K562 (cell line): ENCODE measurements at regions not wholly inside any gene's neighbourhood (a gene's known extent, or its start where the extent isn't known, plus 50 kb on each side); places are given as distances from the start of the nearest gene placed in this dataset.

Experiments
- ATAC-seq: fragments of 200-7000 bp; cut with Tn5 transposase; 3 replicates; pipeline ENCODE4 v1.9.1; 2020; ENCODE audit warnings: moderate library complexity
- BruUV-seq: library from RNA; stranded (reverse); fragments of 400-500 nt; replicated peaks from 2 replicates; lab custom pipeline; 2021; lab: Mats Ljungman, UMichigan
- CTCF ChIA-PET: fragments of 300-600 bp; formaldehyde crosslinking; extraction: SDS; loops from one replicate; lab custom pipeline; 2021; ENCODE audit warnings: low intra/inter-chr PET ratio; lab: Yijun Ruan, JAX
- POLR2A ChIA-PET: fragments of 300-600, 350-650 bp; sonication (Branson Sonifier 250); formaldehyde crosslinking; extraction: SDS; loops from one replicate; lab custom pipeline; 2021; ENCODE audit warnings: antibody characterized with exemption, inconsistent platforms; lab: Yijun Ruan, JAX
- DNase-seq, 4 experiments: peaks; one replicate each; pipeline versions ENCODE4 v3.0.0 to v3.0.0-alpha.2; 2011 to 2018; ENCODE audit warnings: low spot score in 3 of 4, mixed read lengths in 3 of 4; ENCODE audit errors: extremely low read depth in 1 of 4
- FAIRE-seq: peaks from 2 replicates; lab custom pipeline; 2011; peaks lifted over from hg19 to GRCh38; lab: Jason Lieb, UNC
- H2AFZ ChIP-seq: 2 replicates; pipeline ENCODE4 v1.6.0; 2011; ENCODE audit warnings: low read depth, low read length, control low read depth, inconsistent platforms
- H3K27ac ChIP-seq: fragments of 200-600 bp; 3 replicates; pipeline ENCODE4 v1.8.0; 2011; ENCODE audit warnings: low read depth, mild to moderate bottlenecking, control low read depth, inconsistent platforms, low read length, moderate library complexity, mixed read lengths; ENCODE audit errors: extremely low read depth
- H3K27me3 ChIP-seq, 2 experiments: fragments of 300-600 bp in 1 of 2; 2 replicates in 1 of 2; 3 replicates in 1 of 2; pipeline versions ENCODE4 v1.6.0 to v1.8.0; 2011; ENCODE audit warnings: inconsistent platforms in 2 of 2, low read length in 2 of 2, mild to moderate bottlenecking in 1 of 2, mixed read lengths in 1 of 2, moderate library complexity in 1 of 2; ENCODE audit not compliant: control insufficient read depth in 2 of 2, insufficient read depth in 2 of 2
- H3K36me3 ChIP-seq: fragments of 300-600 bp; 3 replicates; pipeline ENCODE4 v1.8.0; 2011; ENCODE audit warnings: mild to moderate bottlenecking, low read length, inconsistent platforms; ENCODE audit not compliant: control insufficient read depth, insufficient read depth
- H3K4me1 ChIP-seq, 2 experiments: fragments of 200-600 bp in 1 of 2; replicated peaks in 1 of 2; 2 replicates in 1 of 2; 3 replicates in 1 of 2; pipeline versions ENCODE4 v1.5.1 to v1.8.0; 2011; ENCODE audit warnings: inconsistent platforms in 2 of 2, low read length in 2 of 2, mild to moderate bottlenecking in 1 of 2, mixed read lengths in 1 of 2, moderate library complexity in 1 of 2; ENCODE audit not compliant: control insufficient read depth in 2 of 2, insufficient read depth in 2 of 2
- H3K4me2 ChIP-seq: 2 replicates; pipeline ENCODE4 v1.6.1; 2011; ENCODE audit warnings: low read length, control low read depth, inconsistent platforms, mixed read lengths; ENCODE audit not compliant: insufficient read depth
- H3K4me3 ChIP-seq: fragments of 200-600 bp; sonication (generic), shearing (Covaris generic); 2 replicates; pipeline ENCODE4 v1.5.1; 2016; ENCODE audit warnings: control low read depth, inconsistent platforms
- H3K79me2 ChIP-seq: fragments of 200-600 bp; 3 replicates; pipeline ENCODE4 v1.8.0; 2011; ENCODE audit warnings: low read length, inconsistent platforms; ENCODE audit not compliant: control insufficient read depth, insufficient read depth
- H3K9ac ChIP-seq, 2 experiments: 2 replicates each; pipeline versions ENCODE4 v1.6.0 to v1.6.1; 2011; ENCODE audit warnings: low read depth in 2 of 2, low read length in 2 of 2, control low read depth in 1 of 2, inconsistent platforms in 1 of 2, mild to moderate bottlenecking in 1 of 2, mixed read lengths in 1 of 2; ENCODE audit not compliant: insufficient read depth in 1 of 2
- H3K9me1 ChIP-seq: one replicate; pipeline ENCODE4 v1.6.0; 2011; ENCODE audit warnings: inconsistent platforms, mild to moderate bottlenecking, low read length, moderate library complexity; ENCODE audit not compliant: control insufficient read depth, insufficient read depth
- H3K9me3 ChIP-seq: replicated peaks from 2 replicates; pipeline ENCODE4 v1.5.1; 2011; ENCODE audit warnings: low read depth, low read length, inconsistent platforms; ENCODE audit not compliant: control insufficient read depth, insufficient read depth
- H4K20me1 ChIP-seq: replicated peaks from 2 replicates; pipeline ENCODE4 v1.6.1; 2011; ENCODE audit warnings: low read length, inconsistent platforms, mixed read lengths; ENCODE audit not compliant: control insufficient read depth, insufficient read depth
- ATF6 ChIP-seq: sonication (generic); formaldehyde crosslinking; IDR thresholded peaks from 2 replicates; pipeline ENCODE4 v1.4.0; 2020; ENCODE audit warnings: mild to moderate bottlenecking, missing genetic modification reagents
- CREBBP ChIP-seq: IDR thresholded peaks from one replicate; pipeline ENCODE4 v1.6.1; 2012; ENCODE audit warnings: low read depth, mild to moderate bottlenecking, control low read depth, inconsistent platforms, low read length
- HNRNPH1 ChIP-seq: fragments of 200-400 bp; formaldehyde crosslinking; optimal IDR thresholded peaks from 2 replicates; pipeline ENCODE3; 2017; ENCODE audit warnings: low read depth, mild to moderate bottlenecking, low read length, moderate library complexity
- MTA3 ChIP-seq: fragments of 450-650 bp; formaldehyde crosslinking; IDR thresholded peaks from 2 replicates; pipeline ENCODE4 v1.6.1; 2017; ENCODE audit warnings: mild to moderate bottlenecking, borderline replicate concordance
- MXD1 ChIP-seq: fragments of 250-450 bp; sonication (Bioruptor Pico); IDR thresholded peaks from 2 replicates; pipeline ENCODE4 v1.8.0; 2021; ENCODE audit warnings: borderline replicate concordance, mild to moderate bottlenecking, moderate library complexity; ENCODE audit not compliant: poor library complexity, severe bottlenecking
- PATZ1 ChIP-seq: fragments of 250-450 bp; sonication (Bioruptor Pico); IDR thresholded peaks from 2 replicates; pipeline ENCODE4 v1.5.0; 2020; ENCODE audit warnings: mild to moderate bottlenecking, borderline replicate concordance
- PURB ChIP-seq: sonication (generic); formaldehyde crosslinking; IDR thresholded peaks from 2 replicates; pipeline ENCODE4 v1.9.0; 2021; ENCODE audit warnings: low read depth, mild to moderate bottlenecking, missing genetic modification reagents
- RBFOX2 ChIP-seq: fragments of 200-400 bp; formaldehyde crosslinking; IDR thresholded peaks from 2 replicates; pipeline ENCODE4 v1.6.1; 2017; ENCODE audit warnings: low read depth, mild to moderate bottlenecking, low read length, moderate library complexity
- RBM25 ChIP-seq: fragments of 200-400 bp; formaldehyde crosslinking; IDR thresholded peaks from 2 replicates; pipeline ENCODE4 v1.6.1; 2018; ENCODE audit warnings: low read length, low read depth, moderate library complexity; ENCODE audit not compliant: severe bottlenecking
- SP1 ChIP-seq: sonication (generic); formaldehyde crosslinking; IDR thresholded peaks from 2 replicates; pipeline ENCODE4 v1.8.1; 2022; ENCODE audit warnings: mild to moderate bottlenecking, missing genetic modification reagents
- SP2 ChIP-seq: IDR thresholded peaks from 2 replicates; pipeline ENCODE4 v1.6.1; 2011; ENCODE audit warnings: mild to moderate bottlenecking, low read depth, low read length, moderate library complexity; ENCODE audit not compliant: poor library complexity, severe bottlenecking; ENCODE audit errors: extremely low read depth
- TFAP4 ChIP-seq: sonication (generic); formaldehyde crosslinking; IDR thresholded peaks from 2 replicates; pipeline ENCODE4 v1.8.0; 2022; ENCODE audit warnings: missing genetic modification reagents, mild to moderate bottlenecking, moderate library complexity, borderline replicate concordance
- ZBTB43 ChIP-seq: sonication (generic); formaldehyde crosslinking; IDR thresholded peaks from 2 replicates; pipeline ENCODE4 v1.8.0; 2023; ENCODE audit warnings: mild to moderate bottlenecking, missing genetic modification reagents
- ZC3H4 ChIP-seq: sonication (generic); formaldehyde crosslinking; IDR thresholded peaks from 2 replicates; pipeline ENCODE4 v1.9.0; 2021; ENCODE audit warnings: missing genetic modification reagents, borderline replicate concordance
- ZNF507 ChIP-seq: conservative IDR thresholded peaks from 2 replicates; pipeline ENCODE4 v1.6.1; 2017; ENCODE audit warnings: missing genetic modification characterization, missing compliant biosample characterization
- WGBS: fragments of 100-300 bp; shearing (Covaris generic); methylation state at CpG from one replicate; pipeline ENCODE4 v1.1.6; 2016; ENCODE audit warnings: low coverage, mixed read lengths; ENCODE audit not compliant: insufficient coverage; ENCODE audit errors: missing lambda C conversion rate; 5-methylcytosine and 5-hydroxymethylcytosine counted together
- in situ Hi-C: fragments of 300-500 bp; cut with MboI; formaldehyde crosslinking; loops from 4 replicates; pipeline ENCODE4 v1.15.0; 2018; ENCODE audit warnings: inconsistent platforms, mixed read lengths
- intact Hi-C: fragments of 100-400 bp; cut with micrococcal nuclease; formaldehyde crosslinking; loops from 2 replicates; pipeline ENCODE4 v1.14.2; 2022

GRCh38 chr2:6755456-6755855, 110.3 kb downstream of the CMPK2 start (continued):
- no peak for TF ChIP-seq TFAP4 (CRISPR knock-in tag)
- TF ChIP-seq SP1 (CRISPR knock-in tag): no peak
- TF ChIP-seq ZC3H4 (CRISPR knock-in tag): no peak
- TF ChIP-seq RBFOX2: no peak
- TF ChIP-seq ZBTB43 (CRISPR knock-in tag): no peak
- TF ChIP-seq CREBBP: no peak
- no peak for TF ChIP-seq ATF6 (CRISPR knock-in tag)

- 0% methylated on average over 10 of the region's 10 CpGs for WGBS
- Histone ChIP-seq H3K79me2 (no peaks in the 10 kb centered on the region), H3K9me1 (no peaks in the 10 kb centered on the region), H2AFZ (no peak overlapping the region), H3K4me2 (no peak overlapping the region), H3K36me3 (no peaks in the 10 kb centered on the region), H3K9me3 (no peaks in the 10 kb centered on the region), H3K4me3 (no peak overlapping the region), H3K27me3 (no peaks in the 10 kb centered on the region; a peak in 2 of 5 replicates), H4K20me1 (no peaks in the 10 kb centered on the region), H3K27ac (no peak overlapping the region), H3K9ac (no peak overlapping the region), H3K4me1 (no peaks in the 10 kb centered on the region)
- in situ Hi-C loops (no loop called here), intact Hi-C loops (no loop called here)
- ChIA-PET POLR2A (no interaction called here), CTCF (no interaction called here)
- ATAC-seq (no peak), FAIRE-seq (no peak), DNase-seq (no peak)
- no TSS peak for BruUV-seq
- no peak for TF ChIP-seq HNRNPH1
- no peak for TF ChIP-seq MXD1 (CRISPR knock-in tag)
- TF ChIP-seq PATZ1 (CRISPR knock-in tag): no peak
- TF ChIP-seq PURB (CRISPR knock-in tag): no peak
- TF ChIP-seq ZNF507 (tag): no peak
- TF ChIP-seq SP2: no peak
- TF ChIP-seq RBM25: no peak
- TF ChIP-seq MTA3: no peak
These were observed 108.5 kb downstream of the CMPK2 start for GRCh38 chr2:6757215-6757614.
